CD14-positive monocyte (primary cell): ENCODE measurements at regions not wholly inside any gene's neighbourhood (a gene's known extent, or its start where the extent isn't known, plus 50 kb on each side); places are given as distances from the start of the nearest gene placed in this dataset.

Experiments used
- DNase-seq, 3 donors: peaks; one replicate each; pipeline ENCODE4 v3.0.0-alpha.2; 2011 to 2022
- H2AFZ ChIP-seq: 2 replicates; pipeline ENCODE4 v1.6.0; 2012; ENCODE audit warnings: mild to moderate bottlenecking, low read depth, low read length, inconsistent platforms; ENCODE audit not compliant: insufficient read depth, poor library complexity, severe bottlenecking
- H3K27ac ChIP-seq, 2 donors: 1 replicate in 1 of 2; 2 replicates in 1 of 2; pipeline ENCODE4 v1.5.1; 2012 to 2013; ENCODE audit warnings: low read length in 2 of 2, control low read depth in 1 of 2, inconsistent platforms in 1 of 2, low read depth in 1 of 2, mild to moderate bottlenecking in 1 of 2
- H3K27me3 ChIP-seq, 2 donors: one replicate each; pipeline versions ENCODE4 v1.6.0 to v1.6.1; 2011 to 2013; ENCODE audit warnings: low read length in 2 of 2; ENCODE audit not compliant: control insufficient read depth in 2 of 2, insufficient read depth in 2 of 2
- H3K36me3 ChIP-seq, 2 donors: replicated peaks in 1 of 2; 1 replicate in 1 of 2; 2 replicates in 1 of 2; pipeline versions ENCODE4 v1.5.1 to v1.6.1; 2012 to 2013; ENCODE audit warnings: low read length in 2 of 2, control low read depth in 1 of 2, inconsistent platforms in 1 of 2, mild to moderate bottlenecking in 1 of 2; ENCODE audit not compliant: insufficient read depth in 2 of 2, control insufficient read depth in 1 of 2
- H3K4me1 ChIP-seq, 2 donors: 1 replicate in 1 of 2; 2 replicates in 1 of 2; pipeline versions ENCODE4 v1.5.1 to v1.6.1; 2012 to 2013; ENCODE audit warnings: low read length in 2 of 2, control low read depth in 1 of 2, inconsistent platforms in 1 of 2, mild to moderate bottlenecking in 1 of 2, moderate library complexity in 1 of 2; ENCODE audit not compliant: insufficient read depth in 2 of 2, control insufficient read depth in 1 of 2
- H3K4me2 ChIP-seq: replicated peaks from 2 replicates; pipeline ENCODE3; 2012; ENCODE audit warnings: low read length, moderate library complexity, mild to moderate bottlenecking; ENCODE audit not compliant: poor library complexity, severe bottlenecking; ENCODE audit errors: extremely low read depth
- H3K4me3 ChIP-seq, 3 experiments: fragments of 200-600 bp in 1 of 3; sonication (generic) in 1 of 3; replicated peaks in 1 of 3; 1 replicate in 2 of 3; 2 replicates in 1 of 3; pipeline ENCODE4 v1.5.1; 2011 to 2013; ENCODE audit warnings: low read length in 3 of 3, mild to moderate bottlenecking in 3 of 3, control low read depth in 2 of 3, low read depth in 2 of 3, inconsistent platforms in 1 of 3, moderate library complexity in 1 of 3
- H3K79me2 ChIP-seq: 2 replicates; pipeline ENCODE4 v1.6.0; 2012; ENCODE audit warnings: mild to moderate bottlenecking, control low read depth, inconsistent platforms, low read length, moderate library complexity; ENCODE audit not compliant: insufficient read depth
- H3K9ac ChIP-seq: 2 replicates; pipeline ENCODE4 v1.6.0; 2017; ENCODE audit warnings: low read length, mild to moderate bottlenecking; ENCODE audit not compliant: insufficient read depth, poor library complexity, severe bottlenecking
- H3K9me3 ChIP-seq, 2 donors: replicated peaks in 1 of 2; 1 replicate in 1 of 2; 2 replicates in 1 of 2; pipeline versions ENCODE4 v1.5.1 to v1.6.1; 2012 to 2013; ENCODE audit warnings: low read length in 2 of 2, control low read depth in 1 of 2; ENCODE audit not compliant: control insufficient read depth in 1 of 2, insufficient read depth in 1 of 2
- H4K20me1 ChIP-seq: 2 replicates; pipeline ENCODE4 v1.6.0; 2012; ENCODE audit warnings: mild to moderate bottlenecking, low read length, control low read depth, moderate library complexity; ENCODE audit not compliant: insufficient read depth
- H3K27ac Mint-ChIP-seq, 7 donors: one replicate each; pipeline ENCODE4 v1.8.0; 2020; ENCODE audit warnings: mild to moderate bottlenecking in 7 of 7, mixed read lengths in 7 of 7, moderate library complexity in 6 of 7, inconsistent platforms in 2 of 7
- H3K27me3 Mint-ChIP-seq, 3 donors: one replicate each; pipeline ENCODE4 v1.8.0; 2021 to 2022; ENCODE audit warnings: low read depth in 3 of 3, mild to moderate bottlenecking in 3 of 3, mixed read lengths in 3 of 3, moderate library complexity in 3 of 3, inconsistent platforms in 1 of 3
- H3K36me3 Mint-ChIP-seq, 2 donors: one replicate each; pipeline ENCODE4 v1.8.0; 2020; ENCODE audit warnings: mixed read lengths in 2 of 2, inconsistent platforms in 1 of 2, mild to moderate bottlenecking in 1 of 2
- H3K4me1 Mint-ChIP-seq: one replicate; pipeline ENCODE4 v1.8.0; 2020; ENCODE audit warnings: mild to moderate bottlenecking, mixed read lengths
- H3K4me3 Mint-ChIP-seq, 2 donors: one replicate each; pipeline ENCODE4 v1.8.0; 2020; ENCODE audit warnings: mild to moderate bottlenecking in 2 of 2, mixed read lengths in 2 of 2, moderate library complexity in 1 of 2
- H3K9me3 Mint-ChIP-seq, 7 donors: one replicate each; pipeline ENCODE4 v1.8.0; 2020 to 2022; ENCODE audit warnings: mixed read lengths in 7 of 7, mild to moderate bottlenecking in 6 of 7, moderate library complexity in 6 of 7, inconsistent platforms in 2 of 7
- CTCF ChIP-seq: fragments of 200-600 bp; IDR thresholded peaks from one replicate; pipeline ENCODE4 v1.8.0; 2022; ENCODE audit warnings: antibody characterized with exemption, mild to moderate bottlenecking
- WGBS: methylation state at CpG from one replicate; pipeline ENCODE4 v1.1.5; 2013; ENCODE audit warnings: missing lambda C conversion rate; ENCODE audit not compliant: insufficient coverage; 5-methylcytosine and 5-hydroxymethylcytosine counted together
- intact Hi-C, 2 donors: fragments of 100-400 bp; cut with micrococcal nuclease; formaldehyde crosslinking; loops; one replicate each; pipeline versions ENCODE4 v1.15.0 to v1.15.1; 2023

GRCh38 chr21:14751602-14752344 is 205.7 kb upstream of the SAMSN1 start:
- H4K20me1 ChIP-seq, result no peaks in the 10 kb centered on the region
- Mint-ChIP-seq H3K27ac (no peak overlapping the region), H3K4me3 (no peak overlapping the region), H3K36me3 (no peaks in the 10 kb centered on the region), H3K9me3 (peaks cover 0 to 4% (median 0%) of the 10 kb centered on the region in 7 donors), H3K4me1 (peaks cover 10% of the 10 kb centered on the region), H3K27me3 (peaks cover 0 to 3% (median 0%) of the 10 kb centered on the region in 3 donors)
- H3K4me3 ChIP-seq, result no peak overlapping the region
- no peak for TF ChIP-seq CTCF
- H3K27me3 ChIP-seq, result no peaks in the 10 kb centered on the region
- H2AFZ ChIP-seq, result no peak overlapping the region
- no CpG with 5 or more reads among the region's 2 CpGs for WGBS
- intact Hi-C loops, result no loop called here
- no peak for DNase-seq
- no peaks in the 10 kb centered on the region for H3K36me3 ChIP-seq
- H3K27ac ChIP-seq, result no peak overlapping the region
- H3K79me2 ChIP-seq, result no peaks in the 10 kb centered on the region
- H3K4me1 ChIP-seq, result peaks cover 0 to 6% of the 10 kb centered on the region in 2 donors
- no peak overlapping the region for H3K4me2 ChIP-seq
- H3K9me3 ChIP-seq, result no peaks in the 10 kb centered on the region
- no peak overlapping the region for H3K9ac ChIP-seq

- Histone ChIP-seq H3K4me1 (peaks cover 0 to 6% of the 10 kb centered on the region in 2 donors), H3K79me2 (no peaks in the 10 kb centered on the region), H2AFZ (no peak overlapping the region), H3K4me2 (no peak overlapping the region), H3K36me3 (no peaks in the 10 kb centered on the region), H3K9me3 (no peaks in the 10 kb centered on the region), H3K4me3 (no peak overlapping the region), H3K27ac (no peak overlapping the region), H3K27me3 (no peaks in the 10 kb centered on the region), H3K9ac (no peak overlapping the region), H4K20me1 (no peaks in the 10 kb centered on the region)
- Mint-ChIP-seq H3K27me3 (peaks cover 0 to 3% (median 0%) of the 10 kb centered on the region in 3 donors), H3K4me3 (no peak overlapping the region), H3K36me3 (no peaks in the 10 kb centered on the region), H3K9me3 (peaks cover 0 to 7% (median 0%) of the 10 kb centered on the region in 7 donors), H3K4me1 (peaks cover 16% of the 10 kb centered on the region), H3K27ac (no peak overlapping the region)
- 100% methylated on average over 3 of the region's 3 CpGs for WGBS
- DNase-seq, result no peak
- intact Hi-C loops, result no loop called here
- no peak for TF ChIP-seq CTCF
These were observed 204.9 kb upstream of the SAMSN1 start for GRCh38 chr21:14751011-14751410.
